HepG2 (cell line): ENCODE measurements at regions not wholly inside any gene's neighbourhood (a gene's known extent, or its start where the extent isn't known, plus 50 kb on each side); places are given as distances from the start of the nearest gene placed in this dataset.

Experiments
- ATAC-seq: fragments of 200-7000 bp; cut with Tn5 transposase; 3 replicates; pipeline ENCODE4 v1.9.1; 2020; ENCODE audit warnings: mild to moderate bottlenecking, moderate library complexity
- BruUV-seq: library from RNA; stranded (reverse); fragments of 400-500 nt; replicated peaks from 2 replicates; lab custom pipeline; 2021; lab: Mats Ljungman, UMichigan
- CTCF ChIA-PET: fragments of 300-600 bp; formaldehyde crosslinking; extraction: SDS; loops from one replicate; lab custom pipeline; 2021; ENCODE audit warnings: low total read pairs, inconsistent platforms, low intra/inter-chr PET ratio; lab: Yijun Ruan, JAX
- POLR2A ChIA-PET: fragments of 350-600 bp; sonication (Branson Sonifier 250); formaldehyde crosslinking; loops from one replicate; lab custom pipeline; 2020; ENCODE audit warnings: antibody characterized with exemption, inconsistent platforms; lab: Yijun Ruan, JAX
- DNase-seq: peaks from one replicate; pipeline ENCODE4 v3.0.0-alpha.2; 2015; ENCODE audit warnings: low spot score
- FAIRE-seq: peaks from 3 replicates; lab custom pipeline; 2011; peaks lifted over from hg19 to GRCh38; lab: Jason Lieb, UNC
- H2AFZ ChIP-seq: one replicate; pipeline ENCODE4 v1.6.1; 2011; ENCODE audit warnings: low read length, inconsistent platforms
- H3K27ac ChIP-seq: fragments of 300-600 bp; 3 replicates; pipeline ENCODE4 v1.8.0; 2011; ENCODE audit warnings: mixed run types, mild to moderate bottlenecking, mixed read lengths, low read length, inconsistent platforms; ENCODE audit not compliant: insufficient read depth; ENCODE audit errors: extremely low read length
- H3K27me3 ChIP-seq, 2 experiments: fragments of 200-600 bp in 1 of 2; 2 replicates in 1 of 2; 3 replicates in 1 of 2; pipeline versions ENCODE4 v1.6.0 to v1.8.0; 2011; ENCODE audit warnings: low read length in 2 of 2, mild to moderate bottlenecking in 2 of 2, moderate library complexity in 2 of 2, inconsistent platforms in 1 of 2; ENCODE audit not compliant: insufficient read depth in 2 of 2, control insufficient read depth in 1 of 2
- H3K36me3 ChIP-seq, 2 experiments: fragments of 200-600 bp in 1 of 2; replicated peaks in 1 of 2; 2 replicates in 1 of 2; 3 replicates in 1 of 2; pipeline versions ENCODE4 v1.5.1 to v1.8.0; 2011; ENCODE audit warnings: low read length in 2 of 2, inconsistent platforms in 1 of 2; ENCODE audit not compliant: insufficient read depth in 2 of 2, control insufficient read depth in 1 of 2
- H3K4me1 ChIP-seq: 2 replicates; pipeline ENCODE4 v1.5.1; 2012; ENCODE audit warnings: low read length, inconsistent platforms; ENCODE audit not compliant: insufficient read depth
- H3K4me2 ChIP-seq: 2 replicates; pipeline ENCODE4 v1.6.0; 2011; ENCODE audit warnings: low read depth, low read length, inconsistent platforms
- H3K4me3 ChIP-seq, 3 experiments: fragments of 200-600 bp in 1 of 3; sonication (generic), shearing (Covaris generic) in 1 of 3; replicated peaks in 1 of 3; 2 replicates each; pipeline ENCODE4 v1.5.1; 2011 to 2016; ENCODE audit warnings: low read length in 3 of 3, inconsistent platforms in 2 of 3, low read depth in 2 of 3, mild to moderate bottlenecking in 2 of 3, control low read depth in 1 of 3, mixed read lengths in 1 of 3; ENCODE audit not compliant: insufficient read depth in 1 of 3
- H3K79me2 ChIP-seq: one replicate; pipeline ENCODE4 v1.6.1; 2011; ENCODE audit warnings: low read length, inconsistent platforms; ENCODE audit not compliant: insufficient read depth
- H3K9ac ChIP-seq: 2 replicates; pipeline ENCODE4 v1.6.0; 2011; ENCODE audit warnings: mild to moderate bottlenecking, low read depth, low read length, inconsistent platforms; ENCODE audit not compliant: insufficient read depth
- H3K9me3 ChIP-seq: 2 replicates; pipeline ENCODE4 v1.5.1; 2012; ENCODE audit warnings: mild to moderate bottlenecking, low read length
- H4K20me1 ChIP-seq: 2 replicates; pipeline ENCODE4 v1.6.0; 2011; ENCODE audit warnings: inconsistent platforms, mild to moderate bottlenecking, low read length, moderate library complexity; ENCODE audit not compliant: insufficient read depth
- AHR ChIP-seq: IDR thresholded peaks from 2 replicates; pipeline ENCODE4 v1.6.1; 2018; ENCODE audit warnings: missing genetic modification reagents, missing compliant biosample characterization
- EP300 ChIP-seq, 3 experiments: sonication (generic) in 1 of 3; formaldehyde crosslinking in 1 of 3; IDR thresholded peaks; 2 replicates each; pipeline versions ENCODE4 v1.5.1 to v1.6.1; 2011 to 2020; ENCODE audit warnings: low read depth in 2 of 3, low read length in 2 of 3, borderline replicate concordance in 1 of 3, improper control_type of control experiment in 1 of 3, mild to moderate bottlenecking in 1 of 3, missing genetic modification reagents in 1 of 3, moderate library complexity in 1 of 3
- FUBP1 ChIP-seq: sonication (generic); formaldehyde crosslinking; IDR thresholded peaks from 2 replicates; pipeline ENCODE4 v1.5.1; 2020; ENCODE audit warnings: missing genetic modification reagents, mild to moderate bottlenecking, borderline replicate concordance
- HDAC2 ChIP-seq: sonication (generic); formaldehyde crosslinking; IDR thresholded peaks from 2 replicates; pipeline ENCODE4 v1.4.0; 2020; ENCODE audit warnings: missing genetic modification reagents
- HMG20B ChIP-seq: conservative IDR thresholded peaks from 2 replicates; pipeline ENCODE4 v1.6.1; 2016; ENCODE audit warnings: missing genetic modification reagents, missing compliant biosample characterization
- HNRNPUL1 ChIP-seq: fragments of 200-400 bp; formaldehyde crosslinking; IDR thresholded peaks from 2 replicates; pipeline ENCODE4 v1.6.1; 2017; ENCODE audit warnings: low read depth, mild to moderate bottlenecking, low read length, moderate library complexity
- MAX ChIP-seq: IDR thresholded peaks from 2 replicates; pipeline ENCODE4 v1.6.1; 2012; ENCODE audit warnings: inconsistent platforms
- PPARG ChIP-seq: conservative IDR thresholded peaks from 2 replicates; pipeline ENCODE4 v1.6.1; 2016; ENCODE audit warnings: missing biosample characterization, missing genetic modification reagents
- SMAD3 ChIP-seq: sonication (generic); formaldehyde crosslinking; IDR thresholded peaks from 2 replicates; pipeline ENCODE4 v1.4.0; 2020; ENCODE audit warnings: missing genetic modification reagents
- TBX2 ChIP-seq: sonication (generic); formaldehyde crosslinking; IDR thresholded peaks from 2 replicates; pipeline ENCODE4 v1.5.0; 2020; ENCODE audit warnings: missing genetic modification reagents, mild to moderate bottlenecking, borderline replicate concordance
- TRIM24 ChIP-seq: sonication (generic); formaldehyde crosslinking; IDR thresholded peaks from 2 replicates; pipeline ENCODE4 v1.8.0; 2022; ENCODE audit warnings: mild to moderate bottlenecking, missing genetic modification reagents
- ZBTB34 ChIP-seq: sonication (generic); formaldehyde crosslinking; IDR thresholded peaks from 2 replicates; pipeline ENCODE4 v1.8.0; 2022; ENCODE audit warnings: mild to moderate bottlenecking, missing genetic modification reagents
- ZNF256 ChIP-seq: sonication (generic); formaldehyde crosslinking; conservative IDR thresholded peaks from 2 replicates; pipeline ENCODE4 v1.4.0; 2020; ENCODE audit warnings: missing genetic modification reagents
- ZNF263 ChIP-seq: sonication (generic); formaldehyde crosslinking; IDR thresholded peaks from 2 replicates; pipeline ENCODE4 v1.4.0; 2020; ENCODE audit warnings: missing genetic modification reagents
- ZNF274 ChIP-seq: sonication (generic); formaldehyde crosslinking; IDR thresholded peaks from 2 replicates; pipeline ENCODE4 v1.5.1; 2020; ENCODE audit warnings: mild to moderate bottlenecking, missing genetic modification reagents
- ZNF660 ChIP-seq: sonication (generic); formaldehyde crosslinking; IDR thresholded peaks from 2 replicates; pipeline ENCODE4 v1.5.1; 2020; ENCODE audit warnings: mild to moderate bottlenecking, low read depth, missing genetic modification reagents, borderline replicate concordance
- ZNF841 ChIP-seq: sonication (generic); formaldehyde crosslinking; IDR thresholded peaks from 2 replicates; pipeline ENCODE4 v1.8.1; 2023; ENCODE audit warnings: missing genetic modification reagents, borderline replicate concordance
- WGBS: methylation state at CpG from one replicate; pipeline ENCODE4 v1.1.6; 2017; ENCODE audit warnings: low lambda C conversion rate; 5-methylcytosine and 5-hydroxymethylcytosine counted together
- in situ Hi-C: cut with HindIII; loops from 2 replicates; pipeline ENCODE4 v1.10.0; 2017; ENCODE audit warnings: low pct_unique_long_range_greater_than_20kb; ENCODE audit not compliant: extremely low pct_ligation_motif_present
- intact Hi-C: fragments of 100-400 bp; cut with micrococcal nuclease; formaldehyde crosslinking; loops from one replicate; pipeline ENCODE4 v1.10.0; 2022; ENCODE audit not compliant: unreplicated experiment

- Histone ChIP-seq H4K20me1 (no peaks in the 10 kb centered on the region), H3K27me3 (no peaks in the 10 kb centered on the region; a peak in 1 of 5 replicates), H3K4me1 (peaks cover 9% of the 10 kb centered on the region), H3K4me3 (no peak overlapping the region), H2AFZ (no peak overlapping the region), H3K4me2 (no peak overlapping the region), H3K9me3 (no peaks in the 10 kb centered on the region), H3K79me2 (no peaks in the 10 kb centered on the region), H3K9ac (no peak overlapping the region), H3K27ac (no peak overlapping the region), H3K36me3 (no peaks in the 10 kb centered on the region)
- intact Hi-C loops (loop anchor here (5.0 to 10.0 kb wide), 2 partner anchors 43 to 81 kb away; no protein-coding TSS in a partner anchor), in situ Hi-C loops (no loop called here)
- WGBS: 0% methylated on average over 1 of the region's 1 CpG
- ATAC-seq: no peak
- FAIRE-seq: no peak
- ChIA-PET POLR2A (no interaction called here), CTCF (no interaction called here)
- BruUV-seq: no TSS peak
- DNase-seq: no peak
- TF ChIP-seq PPARG (CRISPR knock-in tag): no peak
- TF ChIP-seq ZNF274 (CRISPR knock-in tag): no peak
- TF ChIP-seq TBX2 (CRISPR knock-in tag): no peak
- no peak for TF ChIP-seq ZNF263 (CRISPR knock-in tag)
- no peak for TF ChIP-seq HDAC2 (CRISPR knock-in tag)
Measured at GRCh38 chr4:32745351-32745750, 2025.2 kb downstream of the PCDH7 start.

GRCh38 chr4:32748061-32748460 lies 2027.9 kb downstream of the PCDH7 start:
- in situ Hi-C loops (no loop called here), intact Hi-C loops (loop anchor here (5.0 to 10.0 kb wide), 2 partner anchors 46 to 83 kb away; no protein-coding TSS in a partner anchor)
- ChIA-PET POLR2A (no interaction called here), CTCF (no interaction called here)
- WGBS: 81% methylated on average over 7 of the region's 13 CpGs
- H3K9ac ChIP-seq: no peak overlapping the region
- no peak overlapping the region for H3K4me3 ChIP-seq
- no peak for DNase-seq
- H3K27me3 ChIP-seq: no peaks in the 10 kb centered on the region; a peak in 1 of 5 replicates
- FAIRE-seq: no peak
- H3K9me3 ChIP-seq: no peaks in the 10 kb centered on the region
- H3K36me3 ChIP-seq: no peaks in the 10 kb centered on the region
- no TSS peak for BruUV-seq
- no peak overlapping the region for H3K4me2 ChIP-seq
- no peak for ATAC-seq
- H3K4me1 ChIP-seq: peaks cover 9% of the 10 kb centered on the region
- H2AFZ ChIP-seq: no peak overlapping the region
- H3K27ac ChIP-seq: no peak overlapping the region
- H4K20me1 ChIP-seq: no peaks in the 10 kb centered on the region
- no peaks in the 10 kb centered on the region for H3K79me2 ChIP-seq
- TF ChIP-seq ZNF256 (CRISPR knock-in tag): no peak
- no peak for TF ChIP-seq AHR (CRISPR knock-in tag)
- no peak for TF ChIP-seq ZNF660 (CRISPR knock-in tag)
- no peak for TF ChIP-seq ZBTB34 (CRISPR knock-in tag)
- no peak for TF ChIP-seq TRIM24
- no peak for TF ChIP-seq ZNF841 (CRISPR knock-in tag)
- TF ChIP-seq SMAD3 (CRISPR knock-in tag): no peak
- no peak for TF ChIP-seq MAX
- TF ChIP-seq FUBP1 (CRISPR knock-in tag): no peak
- no peak for TF ChIP-seq EP300 (IDR thresholded peaks at IDR 0.05; ENCODE audit: low read depth in 2 of 2, low read length in 2 of 2)
- TF ChIP-seq EP300 (CRISPR knock-in tag; IDR thresholded peaks at IDR 0.05; ENCODE audit: borderline replicate concordance): no peak
- no peak for TF ChIP-seq HMG20B (CRISPR knock-in tag)
- no peak for TF ChIP-seq HNRNPUL1
